Hematopoietic multipotent progenitor cell treated with erythropoietin and hydrocortisone succinate and interleukin-3 and kit ligand, for 6 days (in vitro differentiated cells): ENCODE measurements at regions not wholly inside any gene's neighbourhood (a gene's known extent, or its start where the extent isn't known, plus 50 kb on each side); places are given as distances from the start of the nearest gene placed in this dataset.

Source experiments
- DNase-seq: peaks from one replicate; pipeline ENCODE4 v3.0.0-alpha.2; 2015

GRCh38 chr16:26993511-26993910 lies 73.2 kb upstream of the C16orf82 start:
- no peak for DNase-seq

- DNase-seq, result no peak
Measured at GRCh38 chr16:26993963-26994362, 72.8 kb upstream of the C16orf82 start.

GRCh38 chr16:26995522-26995921 lies 71.2 kb upstream of the C16orf82 start:
- no peak for DNase-seq

DNA sequence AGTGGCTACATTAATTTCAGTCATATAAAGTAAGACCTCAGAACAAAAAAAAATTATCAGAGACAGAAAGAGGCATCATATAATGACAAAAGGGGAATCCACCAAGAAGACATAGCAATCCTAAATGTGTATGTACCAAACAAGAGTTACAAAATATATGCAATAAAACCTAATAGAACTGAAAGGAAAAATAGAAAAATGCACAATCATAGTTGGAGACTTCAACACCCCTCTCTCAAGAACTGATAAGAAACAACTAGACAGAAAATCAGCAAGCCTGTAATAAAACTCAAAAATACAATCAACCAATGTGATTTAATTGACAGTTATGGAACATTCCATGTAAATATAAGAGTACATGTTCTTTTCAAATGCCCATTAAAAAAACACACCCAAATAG lies 61.3 kb upstream of the C16orf82 start:
- DNase-seq, result no peak
